ENCODE measurements at regions not wholly inside any gene's neighbourhood (a gene's known extent, or its start where the extent isn't known, plus 50 kb on each side); places are given as distances from the start of the nearest gene placed in this dataset.
"Not testable (repeated sequence)": the region's sequence is repeated elsewhere in the genome, so short reads cannot be mapped to it uniquely, and the experiment has no call there.

DNA sequence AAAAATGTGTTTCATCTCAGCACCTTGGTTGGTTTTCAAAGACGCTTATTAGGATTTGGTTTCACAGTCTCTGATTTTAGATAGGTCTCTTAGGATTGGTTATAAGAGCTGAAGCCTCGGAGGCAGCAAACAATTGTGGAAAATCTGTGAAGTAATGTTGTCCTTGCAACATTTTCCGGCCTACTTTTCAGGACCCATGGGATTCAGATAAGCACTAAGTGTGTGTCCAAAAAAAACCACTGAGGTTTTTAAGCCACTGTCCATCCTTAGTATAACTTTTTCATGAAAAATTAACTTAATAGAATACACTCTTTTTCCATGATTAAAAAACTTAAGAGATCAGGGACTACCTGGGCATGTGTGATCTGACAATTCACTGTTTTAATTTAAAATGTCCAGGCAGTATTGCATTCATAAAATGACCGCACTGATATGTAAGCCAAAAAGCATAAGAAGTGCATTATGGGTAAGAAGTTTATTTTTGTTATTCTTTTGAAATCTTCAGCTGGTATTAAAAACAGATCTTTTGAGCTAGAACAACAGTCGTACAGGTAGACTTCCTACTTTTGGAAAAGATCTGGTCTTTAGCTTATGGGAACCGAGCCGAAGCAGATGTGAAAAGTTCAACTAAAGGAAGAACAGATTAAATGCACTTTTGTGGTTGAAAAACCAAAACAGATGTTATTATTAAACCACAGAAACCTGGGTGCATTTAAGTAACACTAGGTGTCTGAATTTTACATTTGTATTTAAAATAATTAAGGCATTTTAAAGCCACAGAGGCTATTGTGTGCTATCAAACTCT, 479.4 kb upstream of the ZEB2 start:
- Histone ChIP-seq H3K36me3 (replicated peaks; ENCODE audit: control insufficient read depth, insufficient read depth, low read length) (no peaks in the 10 kb centered on the region), H3K4me3 (ENCODE audit: insufficient read depth, low read depth, low read length) (no peak overlapping the region), H3K27me3 (ENCODE audit: control insufficient read depth, insufficient read depth, low read length) (no peaks in the 10 kb centered on the region)
- no peak for DNase-seq

GRCh38 chr2:144998435-144998834, 478.5 kb upstream of the ZEB2 start:
- DNase-seq = no peak
- H3K4me3 ChIP-seq (ENCODE audit: insufficient read depth, low read depth, low read length) = no peak overlapping the region

DNA sequence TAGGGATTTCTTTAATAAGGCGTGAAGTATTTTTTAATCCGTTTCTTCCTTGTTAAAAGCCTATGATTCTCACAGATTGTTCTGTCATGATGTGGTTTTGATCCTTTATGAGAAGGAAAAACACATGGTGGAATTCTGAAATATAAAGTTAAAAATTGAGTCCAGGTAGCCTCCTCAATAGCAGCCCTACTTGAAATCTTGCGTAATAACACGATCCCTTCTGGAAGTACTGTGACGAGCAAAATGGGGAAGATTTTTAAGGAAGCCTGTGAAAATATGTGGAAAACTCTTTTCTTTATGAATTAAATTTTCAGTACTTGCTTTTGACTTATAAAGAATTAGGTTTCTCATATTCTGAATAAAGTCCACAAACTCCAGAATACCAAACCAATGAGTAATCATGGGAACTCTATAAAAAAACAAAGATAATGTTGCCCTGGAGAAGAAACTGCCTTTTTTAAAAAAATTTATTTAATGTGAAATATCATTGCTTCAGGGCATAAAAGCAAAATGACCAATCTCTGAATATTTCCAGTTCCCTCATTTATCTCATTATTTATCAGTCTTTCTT, 476.4 kb upstream of the ZEB2 start:
- Histone ChIP-seq H3K27me3 (ENCODE audit: control insufficient read depth, insufficient read depth, low read length) (no peaks in the 10 kb centered on the region), H3K36me3 (replicated peaks; ENCODE audit: control insufficient read depth, insufficient read depth, low read length) (no peaks in the 10 kb centered on the region), H3K4me3 (ENCODE audit: insufficient read depth, low read depth, low read length) (no peak overlapping the region)
- DNase-seq = no peak

More at GRCh38 chr2:144998435-144998834, 478.5 kb upstream of the ZEB2 start:
- Histone ChIP-seq H3K36me3 (replicated peaks; ENCODE audit: control insufficient read depth, insufficient read depth, low read length) (no peaks in the 10 kb centered on the region), H3K27me3 (ENCODE audit: control insufficient read depth, insufficient read depth, low read length) (no peaks in the 10 kb centered on the region)

DNA sequence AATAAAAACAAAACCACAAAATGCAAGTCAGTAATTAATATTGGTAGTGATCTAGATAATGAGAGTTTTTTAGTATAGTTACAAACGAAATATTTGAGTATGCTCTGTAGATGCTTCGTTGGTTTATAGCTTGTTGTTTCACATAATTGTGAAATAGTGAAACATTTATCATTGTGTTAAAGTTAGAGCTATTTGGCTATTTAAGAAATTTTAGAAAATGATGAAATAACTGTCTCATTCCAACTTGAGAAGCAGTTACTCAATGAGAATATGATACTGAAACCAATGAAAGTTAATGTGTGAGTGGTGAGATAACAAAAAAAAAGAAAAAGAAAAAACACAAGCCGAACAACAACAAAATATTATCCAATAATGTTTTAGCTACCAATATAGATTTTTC, 475.6 kb upstream of the ZEB2 start:
- H3K4me3 ChIP-seq (ENCODE audit: insufficient read depth, low read depth, low read length) = no peak overlapping the region
- H3K27me3 ChIP-seq (ENCODE audit: control insufficient read depth, insufficient read depth, low read length) = no peaks in the 10 kb centered on the region
- H3K36me3 ChIP-seq (replicated peaks; ENCODE audit: control insufficient read depth, insufficient read depth, low read length) = no peaks in the 10 kb centered on the region
- DNase-seq = no peak

DNA sequence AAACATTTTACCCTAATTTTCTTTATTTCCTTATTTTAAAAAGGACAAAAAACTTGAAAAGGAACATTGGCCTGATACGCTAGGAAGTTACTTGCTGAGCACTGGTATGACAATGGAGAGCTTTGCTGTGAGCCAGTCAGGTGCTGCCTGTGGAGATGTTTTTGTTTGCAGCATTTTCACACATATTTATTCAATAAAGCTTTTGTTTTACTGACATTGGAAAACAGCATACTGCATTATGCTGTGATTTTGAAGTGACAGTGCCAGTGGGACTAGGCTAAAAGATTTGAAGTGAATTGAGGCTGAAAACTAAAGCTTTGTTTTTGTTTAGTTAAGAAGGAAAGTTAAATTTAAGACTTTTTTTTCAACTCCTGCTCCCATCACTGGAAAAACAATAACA, 470.7 kb upstream of the ZEB2 start:
- no peak overlapping the region for H3K4me3 ChIP-seq (ENCODE audit: insufficient read depth, low read depth, low read length)
- DNase-seq = peak; percentile 19
- no peaks in the 10 kb centered on the region for H3K36me3 ChIP-seq (replicated peaks; ENCODE audit: control insufficient read depth, insufficient read depth, low read length)
- H3K27me3 ChIP-seq (ENCODE audit: control insufficient read depth, insufficient read depth, low read length) = no peaks in the 10 kb centered on the region

DNA sequence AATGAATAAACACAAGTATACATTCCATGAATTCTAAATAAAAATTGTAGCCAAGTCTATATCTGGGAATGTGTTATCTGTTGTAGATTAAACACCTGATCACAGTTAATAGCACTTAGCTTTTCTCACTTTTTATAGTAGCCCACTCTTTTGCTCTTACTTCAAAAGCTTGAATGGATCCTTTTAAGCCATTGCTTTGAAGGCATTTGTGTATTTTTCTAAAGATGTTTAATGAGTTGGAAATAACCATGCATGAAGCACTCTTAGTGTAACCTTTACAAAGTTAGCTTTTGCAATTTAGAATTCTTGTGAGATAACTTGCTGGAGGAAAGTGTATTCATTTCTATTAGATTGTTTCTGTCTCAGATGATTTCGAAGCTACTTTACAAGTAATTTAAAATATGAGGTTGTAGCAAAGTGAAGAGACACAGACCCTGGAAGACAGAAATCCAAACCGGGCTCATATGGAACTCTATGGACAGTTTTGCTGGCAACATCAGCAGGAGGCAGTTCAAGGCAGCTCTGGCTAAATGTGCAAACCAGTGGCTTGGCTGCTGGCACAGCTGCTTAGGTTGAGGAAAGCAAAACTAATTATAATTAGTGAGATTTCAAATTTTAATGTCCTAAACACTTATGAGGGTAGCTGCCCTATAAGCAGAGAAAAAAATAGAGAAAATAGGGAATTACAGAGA, 469.8 kb upstream of the ZEB2 start:
- Histone ChIP-seq H3K36me3 (replicated peaks; ENCODE audit: control insufficient read depth, insufficient read depth, low read length) (no peaks in the 10 kb centered on the region), H3K4me3 (ENCODE audit: insufficient read depth, low read depth, low read length) (no peak overlapping the region), H3K27me3 (ENCODE audit: control insufficient read depth, insufficient read depth, low read length) (no peaks in the 10 kb centered on the region)
- DNase-seq = no peak

DNA sequence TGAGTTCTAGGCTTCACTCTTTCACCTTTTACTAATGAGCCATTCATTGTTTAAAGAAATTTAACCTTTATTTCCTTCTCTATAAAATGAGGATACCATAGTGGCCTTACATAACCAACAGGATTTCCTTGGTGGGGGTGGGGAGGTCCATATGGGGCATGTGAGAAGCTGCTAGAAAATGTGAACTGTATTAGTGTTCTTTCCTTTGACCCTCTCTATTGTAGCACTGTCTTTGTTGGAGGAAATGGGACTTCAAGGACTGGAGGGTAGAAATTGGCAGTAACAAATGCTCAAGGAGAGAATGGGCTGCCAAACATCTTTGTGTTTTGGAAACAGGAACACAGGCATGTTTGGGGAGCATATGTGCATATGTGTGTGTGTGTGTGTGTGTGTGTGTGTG, 468.7 kb upstream of the ZEB2 start:
- H3K27me3 ChIP-seq (ENCODE audit: control insufficient read depth, insufficient read depth, low read length) = no peaks in the 10 kb centered on the region
- no peak overlapping the region for H3K4me3 ChIP-seq (ENCODE audit: insufficient read depth, low read depth, low read length)
- no peak for DNase-seq
- H3K36me3 ChIP-seq (replicated peaks; ENCODE audit: control insufficient read depth, insufficient read depth, low read length) = no peaks in the 10 kb centered on the region

DNA sequence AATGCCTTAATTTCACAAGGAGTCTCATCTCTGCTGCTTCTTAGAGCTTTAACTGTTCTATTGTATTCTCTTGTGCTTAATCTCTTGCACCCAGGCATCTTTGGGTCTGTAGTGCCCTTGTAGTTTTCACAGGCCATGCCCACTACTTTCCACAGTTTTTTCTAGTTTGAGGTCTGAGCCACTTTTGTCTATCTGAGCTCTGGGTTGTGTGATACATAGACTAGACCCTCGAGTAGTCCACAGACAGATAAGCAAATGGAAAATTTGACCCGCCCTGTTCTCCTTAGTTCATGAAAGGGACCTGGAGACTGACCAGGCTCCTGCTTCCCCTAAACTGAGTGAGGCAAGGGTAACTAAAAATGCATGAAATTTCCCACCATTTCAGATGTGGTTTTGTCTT, 466.8 kb upstream of the ZEB2 start:
- no peaks in the 10 kb centered on the region for H3K27me3 ChIP-seq (ENCODE audit: control insufficient read depth, insufficient read depth, low read length)

DNA sequence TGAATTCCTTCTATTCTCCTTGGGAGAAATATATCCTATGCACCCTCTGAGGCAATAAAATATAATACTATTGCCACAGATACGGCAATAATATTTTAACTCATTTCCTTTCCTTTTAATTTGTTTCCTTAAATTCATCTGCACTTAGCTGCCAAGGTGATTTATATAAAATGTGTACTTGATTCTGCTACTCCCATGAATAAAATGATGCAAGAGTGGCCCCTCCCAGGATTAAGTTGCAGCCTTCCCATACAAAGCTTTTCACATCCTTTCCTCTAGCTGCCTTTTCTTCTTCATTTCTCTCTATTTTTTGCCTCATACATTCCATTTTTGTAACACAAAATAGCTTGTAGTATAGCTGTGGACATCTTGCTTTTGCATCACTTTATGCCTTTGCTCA, 464.1 kb upstream of the ZEB2 start:
- H3K4me3 ChIP-seq (ENCODE audit: insufficient read depth, low read depth, low read length) = no peak overlapping the region
- no peak for DNase-seq
- H3K27me3 ChIP-seq (ENCODE audit: control insufficient read depth, insufficient read depth, low read length) = no peaks in the 10 kb centered on the region
- H3K36me3 ChIP-seq (replicated peaks; ENCODE audit: control insufficient read depth, insufficient read depth, low read length) = no peaks in the 10 kb centered on the region

More for the DNA sequence above, 466.8 kb upstream of the ZEB2 start:
- Histone ChIP-seq H3K4me3 (ENCODE audit: insufficient read depth, low read depth, low read length) (no peak overlapping the region), H3K36me3 (replicated peaks; ENCODE audit: control insufficient read depth, insufficient read depth, low read length) (no peaks in the 10 kb centered on the region)
- no peak for DNase-seq

GRCh38 chr2:144983107-144983506, 463.2 kb upstream of the ZEB2 start:
- DNase-seq = no peak
- Histone ChIP-seq H3K27me3 (ENCODE audit: control insufficient read depth, insufficient read depth, low read length) (no peaks in the 10 kb centered on the region), H3K36me3 (replicated peaks; ENCODE audit: control insufficient read depth, insufficient read depth, low read length) (no peaks in the 10 kb centered on the region), H3K4me3 (ENCODE audit: insufficient read depth, low read depth, low read length) (no peak overlapping the region)

DNA sequence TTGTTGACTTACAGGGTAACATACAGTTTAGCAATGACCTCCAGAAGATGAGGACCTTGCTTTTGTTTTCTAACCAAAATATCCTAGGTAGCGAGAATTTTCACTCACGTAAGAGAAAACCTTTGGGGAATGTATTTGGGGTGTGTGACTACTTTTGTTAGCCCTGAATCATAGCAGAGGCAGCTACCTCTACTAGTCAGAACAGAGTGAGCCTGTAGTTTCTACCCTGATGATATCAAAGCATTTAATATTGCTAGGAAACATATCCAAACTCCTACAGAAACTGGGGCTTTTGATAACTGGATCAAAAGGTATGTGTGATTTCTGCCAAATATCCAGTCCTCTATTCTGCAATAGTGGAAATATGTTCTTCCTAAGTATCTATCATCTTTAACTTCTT, 462.6 kb upstream of the ZEB2 start:
- Histone ChIP-seq H3K36me3 (replicated peaks; ENCODE audit: control insufficient read depth, insufficient read depth, low read length) (no peaks in the 10 kb centered on the region), H3K4me3 (ENCODE audit: insufficient read depth, low read depth, low read length) (no peak overlapping the region), H3K27me3 (ENCODE audit: control insufficient read depth, insufficient read depth, low read length) (no peaks in the 10 kb centered on the region)
- DNase-seq = no peak

DNA sequence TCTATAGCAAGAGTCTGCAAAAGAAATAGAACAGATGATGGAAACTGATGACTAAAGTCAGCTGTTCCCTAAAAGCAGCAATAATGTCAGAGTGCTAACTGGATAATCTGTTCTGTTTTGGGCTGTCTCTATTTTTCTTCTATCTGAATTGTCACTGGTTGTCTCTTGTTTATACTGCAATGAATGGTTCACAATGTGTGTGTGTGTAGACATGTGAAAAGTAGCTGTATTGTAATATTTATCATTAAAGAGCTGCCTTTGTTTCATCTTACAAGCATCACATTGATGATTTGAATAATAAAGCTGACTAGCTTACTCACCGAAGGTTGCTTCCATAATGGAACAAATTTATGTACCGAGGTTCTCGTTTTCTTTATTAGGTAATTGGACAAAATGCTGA, 456.0 kb upstream of the ZEB2 start:
- H3K36me3 ChIP-seq (replicated peaks; ENCODE audit: control insufficient read depth, insufficient read depth, low read length) = no peaks in the 10 kb centered on the region
- no peak for DNase-seq
- H3K4me3 ChIP-seq (ENCODE audit: insufficient read depth, low read depth, low read length) = no peak overlapping the region
- H3K27me3 ChIP-seq (ENCODE audit: control insufficient read depth, insufficient read depth, low read length) = no peaks in the 10 kb centered on the region

DNA sequence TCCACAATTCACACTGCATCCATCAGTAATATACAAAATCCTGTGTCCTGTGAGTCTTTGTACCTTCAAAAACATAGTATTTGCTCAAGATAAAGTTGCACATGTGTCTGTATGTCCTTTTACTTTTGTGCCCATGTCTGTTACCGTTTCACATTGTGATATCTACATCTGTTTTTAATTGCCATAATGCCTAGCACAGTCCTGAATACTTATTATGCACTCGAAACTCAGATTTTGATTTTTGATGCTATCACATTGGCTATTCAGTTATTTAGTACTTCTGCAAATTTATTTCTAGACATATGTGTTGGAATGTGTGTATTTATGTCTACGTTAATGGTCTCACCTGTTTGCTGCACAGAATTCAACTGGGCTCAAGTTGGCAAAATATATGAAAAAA, 452.8 kb upstream of the ZEB2 start:
- H3K36me3 ChIP-seq (replicated peaks; ENCODE audit: control insufficient read depth, insufficient read depth, low read length) = no peaks in the 10 kb centered on the region
- DNase-seq = no peak

DNA sequence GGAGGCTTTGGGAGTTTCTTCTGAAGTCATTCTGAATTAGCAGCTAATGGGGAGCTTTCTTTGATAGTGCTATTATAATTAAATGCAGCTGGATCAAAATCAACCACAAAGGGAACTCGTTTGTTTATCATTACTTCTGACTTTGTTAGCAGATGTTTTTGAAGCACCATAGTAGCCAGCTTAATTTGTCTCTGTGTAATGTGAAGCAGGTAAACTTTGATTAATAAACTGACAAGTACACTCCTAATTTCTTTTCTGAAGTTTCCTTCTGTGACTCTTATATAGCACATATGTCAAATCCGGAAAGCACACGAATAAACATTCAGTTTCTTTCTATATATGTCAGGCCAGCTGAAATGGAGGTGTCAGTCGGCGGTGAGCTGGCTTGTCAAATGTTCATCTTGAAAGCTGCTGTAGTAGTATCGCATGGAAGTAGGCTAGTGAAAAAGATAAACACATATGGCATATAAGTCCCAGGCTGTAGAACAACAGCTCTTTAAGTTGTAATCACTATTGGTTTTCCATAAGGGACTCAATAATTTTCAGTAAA, 451.9 kb upstream of the ZEB2 start:
- H3K4me3 ChIP-seq (ENCODE audit: insufficient read depth, low read depth, low read length) = no peak overlapping the region
- DNase-seq = no peak
- no peaks in the 10 kb centered on the region for H3K36me3 ChIP-seq (replicated peaks; ENCODE audit: control insufficient read depth, insufficient read depth, low read length)
- no peaks in the 10 kb centered on the region for H3K27me3 ChIP-seq (ENCODE audit: control insufficient read depth, insufficient read depth, low read length)

More for the DNA sequence above, 452.8 kb upstream of the ZEB2 start:
- Histone ChIP-seq H3K4me3 (ENCODE audit: insufficient read depth, low read depth, low read length) (no peak overlapping the region), H3K27me3 (ENCODE audit: control insufficient read depth, insufficient read depth, low read length) (no peaks in the 10 kb centered on the region)

- not testable (repeated sequence) for H3K4me3 ChIP-seq (ENCODE audit: insufficient read depth, low read depth, low read length); H3K27me3 ChIP-seq (ENCODE audit: control insufficient read depth, insufficient read depth, low read length); H3K36me3 ChIP-seq (replicated peaks; ENCODE audit: control insufficient read depth, insufficient read depth, low read length); DNase-seq
These were observed 450.5 kb upstream of the ZEB2 start for GRCh38 chr2:144970410-144970809.

All from H7 (cell line).